ENCODE measurements at regions not wholly inside any gene's neighbourhood (a gene's known extent, or its start where the extent isn't known, plus 50 kb on each side); places are given as distances from the start of the nearest gene placed in this dataset.

DNA sequence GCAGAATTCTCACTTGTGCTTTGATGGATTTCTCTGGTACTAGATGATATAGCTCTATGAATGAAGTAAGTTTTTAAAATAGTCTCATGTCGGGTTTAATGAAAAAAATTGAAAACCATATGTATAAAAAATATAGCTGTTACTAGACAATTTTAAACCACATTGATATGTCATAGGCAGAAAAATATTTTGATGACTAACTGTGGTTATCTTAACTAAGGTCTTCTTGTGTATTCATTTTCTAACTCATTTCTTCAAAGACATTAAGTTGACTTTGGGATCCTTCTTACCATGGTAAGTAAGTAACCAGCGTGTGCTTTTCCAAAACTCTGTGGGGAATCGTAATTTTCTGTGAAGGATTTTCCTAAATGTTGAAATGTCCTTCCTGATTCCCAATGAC is 160.9 kb upstream of the COL3A1 start:
- H3K36me3 ChIP-seq (ENCODE audit: control insufficient read depth, insufficient read depth, low read length), result no peaks in the 10 kb centered on the region
- H3K4me3 ChIP-seq (replicated peaks; ENCODE audit: low read depth, low read length), result no peak overlapping the region
- no peaks in the 10 kb centered on the region for H3K27me3 ChIP-seq (replicated peaks; ENCODE audit: control insufficient read depth, insufficient read depth, low read length)
- no peak for DNase-seq (ENCODE audit: extremely low read depth, insufficient read length)
- TF ChIP-seq, protein P1, sequence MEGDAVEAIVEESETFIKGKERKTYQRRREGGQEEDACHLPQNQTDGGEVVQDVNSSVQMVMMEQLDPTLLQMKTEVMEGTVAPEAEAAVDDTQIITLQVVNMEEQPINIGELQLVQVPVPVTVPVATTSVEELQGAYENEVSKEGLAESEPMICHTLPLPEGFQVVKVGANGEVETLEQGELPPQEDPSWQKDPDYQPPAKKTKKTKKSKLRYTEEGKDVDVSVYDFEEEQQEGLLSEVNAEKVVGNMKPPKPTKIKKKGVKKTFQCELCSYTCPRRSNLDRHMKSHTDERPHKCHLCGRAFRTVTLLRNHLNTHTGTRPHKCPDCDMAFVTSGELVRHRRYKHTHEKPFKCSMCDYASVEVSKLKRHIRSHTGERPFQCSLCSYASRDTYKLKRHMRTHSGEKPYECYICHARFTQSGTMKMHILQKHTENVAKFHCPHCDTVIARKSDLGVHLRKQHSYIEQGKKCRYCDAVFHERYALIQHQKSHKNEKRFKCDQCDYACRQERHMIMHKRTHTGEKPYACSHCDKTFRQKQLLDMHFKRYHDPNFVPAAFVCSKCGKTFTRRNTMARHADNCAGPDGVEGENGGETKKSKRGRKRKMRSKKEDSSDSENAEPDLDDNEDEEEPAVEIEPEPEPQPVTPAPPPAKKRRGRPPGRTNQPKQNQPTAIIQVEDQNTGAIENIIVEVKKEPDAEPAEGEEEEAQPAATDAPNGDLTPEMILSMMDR (IDR thresholded peaks at IDR 0.05; ENCODE audit: insufficient read depth, low read length, poor library complexity, severe bottlenecking), result no peak

DNA sequence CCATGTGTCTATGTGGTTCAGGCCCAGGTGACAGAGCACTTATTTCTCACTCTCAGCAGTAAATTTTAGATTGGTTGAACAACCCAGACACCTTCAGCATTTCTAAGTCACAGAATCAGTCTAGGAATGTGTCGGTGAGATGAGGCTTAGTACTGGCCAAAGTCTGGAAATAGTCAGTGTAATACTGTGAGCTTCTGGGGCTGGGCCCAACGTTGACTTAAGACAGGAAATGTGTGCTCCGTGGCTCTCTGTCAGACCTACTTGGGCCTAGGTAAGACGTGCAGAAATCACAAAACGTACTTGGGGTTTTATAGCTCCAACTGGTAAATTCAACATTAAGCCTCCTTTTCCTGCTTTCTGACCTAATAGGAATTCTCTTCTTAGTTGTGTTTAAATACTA is 160.3 kb upstream of the COL3A1 start:
- Histone ChIP-seq H3K27me3 (replicated peaks; ENCODE audit: control insufficient read depth, insufficient read depth, low read length) (no peaks in the 10 kb centered on the region), H3K36me3 (ENCODE audit: control insufficient read depth, insufficient read depth, low read length) (no peaks in the 10 kb centered on the region), H3K4me3 (replicated peaks; ENCODE audit: low read depth, low read length) (no peak overlapping the region)
- no peak for DNase-seq (ENCODE audit: extremely low read depth, insufficient read length)
- TF ChIP-seq, protein P1 (IDR thresholded peaks at IDR 0.05; ENCODE audit: insufficient read depth, low read length, poor library complexity, severe bottlenecking), result no peak

DNA sequence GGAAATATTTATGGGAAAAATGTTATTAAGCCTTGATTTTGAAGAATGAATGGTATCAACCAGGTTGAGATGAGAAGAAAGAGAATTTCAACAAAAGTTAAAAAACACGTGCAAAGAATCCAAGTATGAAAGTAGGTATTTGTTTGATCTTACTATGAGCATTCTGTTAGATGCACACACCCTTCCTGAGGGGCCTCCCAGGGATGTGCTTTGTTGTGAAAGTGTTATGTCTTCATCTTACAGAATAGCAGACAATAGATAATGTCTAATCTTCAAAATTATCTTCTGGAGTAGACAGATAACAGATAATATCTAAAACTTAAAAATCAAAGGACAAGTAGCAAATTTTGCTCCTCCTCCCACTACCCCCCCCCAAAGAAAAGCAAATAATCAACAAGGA is 155.2 kb upstream of the COL3A1 start:
- H3K27me3 ChIP-seq (replicated peaks; ENCODE audit: control insufficient read depth, insufficient read depth, low read length), result no peaks in the 10 kb centered on the region
- H3K4me3 ChIP-seq (replicated peaks; ENCODE audit: low read depth, low read length), result no peak overlapping the region
- TF ChIP-seq, protein P1 (IDR thresholded peaks at IDR 0.05; ENCODE audit: insufficient read depth, low read length, poor library complexity, severe bottlenecking), result no peak
- no peak for DNase-seq (ENCODE audit: extremely low read depth, insufficient read length)
- no peaks in the 10 kb centered on the region for H3K36me3 ChIP-seq (ENCODE audit: control insufficient read depth, insufficient read depth, low read length)

DNA sequence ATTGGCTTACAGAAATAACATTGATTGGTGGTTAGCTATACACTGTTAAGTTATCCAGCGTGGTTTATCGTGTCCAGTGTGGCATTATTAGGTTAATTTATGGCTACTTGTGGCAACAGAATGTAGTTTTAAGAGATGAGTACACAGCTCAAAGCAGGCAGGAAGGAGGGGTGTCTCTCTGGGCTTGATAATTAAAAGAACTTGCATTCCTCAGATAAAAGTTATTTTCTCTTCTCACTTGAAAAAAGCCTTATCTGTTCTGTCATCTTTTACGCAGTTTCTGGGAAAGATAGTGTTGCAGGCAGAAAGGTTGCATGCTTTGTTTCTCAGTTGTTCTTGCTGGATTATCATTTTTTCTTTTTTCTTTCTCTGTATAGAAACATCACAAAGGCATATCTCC is 154.4 kb upstream of the COL3A1 start:
- H3K27me3 ChIP-seq (replicated peaks; ENCODE audit: control insufficient read depth, insufficient read depth, low read length), result no peaks in the 10 kb centered on the region
- H3K4me3 ChIP-seq (replicated peaks; ENCODE audit: low read depth, low read length), result no peak overlapping the region
- TF ChIP-seq, protein P1 (IDR thresholded peaks at IDR 0.05; ENCODE audit: insufficient read depth, low read length, poor library complexity, severe bottlenecking), result no peak
- no peaks in the 10 kb centered on the region for H3K36me3 ChIP-seq (ENCODE audit: control insufficient read depth, insufficient read depth, low read length)
- DNase-seq (ENCODE audit: extremely low read depth, insufficient read length), result no peak

DNA sequence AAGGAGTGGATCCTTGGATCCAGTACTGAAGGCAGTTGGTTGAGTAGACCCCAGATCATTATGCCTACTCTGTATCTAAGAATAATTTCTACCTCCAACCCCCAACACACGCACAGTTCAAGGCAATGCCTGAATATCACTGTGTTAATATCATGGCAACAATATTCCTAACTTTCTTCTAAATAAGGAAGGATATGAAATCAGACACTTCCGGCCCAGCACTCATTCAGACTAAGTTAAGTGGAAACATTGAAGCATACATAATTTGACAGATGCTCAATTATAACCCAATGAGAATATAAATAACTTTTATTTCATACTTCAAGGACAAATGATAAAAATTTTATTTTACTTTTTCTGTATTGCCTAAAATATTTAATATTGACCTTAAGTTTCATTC is 153.6 kb upstream of the COL3A1 start:
- Histone ChIP-seq H3K4me3 (replicated peaks; ENCODE audit: low read depth, low read length) (no peak overlapping the region), H3K27me3 (replicated peaks; ENCODE audit: control insufficient read depth, insufficient read depth, low read length) (no peaks in the 10 kb centered on the region), H3K36me3 (ENCODE audit: control insufficient read depth, insufficient read depth, low read length) (no peaks in the 10 kb centered on the region)
- no peak for DNase-seq (ENCODE audit: extremely low read depth, insufficient read length)
- TF ChIP-seq, protein P1 (IDR thresholded peaks at IDR 0.05; ENCODE audit: insufficient read depth, low read length, poor library complexity, severe bottlenecking), result no peak

DNA sequence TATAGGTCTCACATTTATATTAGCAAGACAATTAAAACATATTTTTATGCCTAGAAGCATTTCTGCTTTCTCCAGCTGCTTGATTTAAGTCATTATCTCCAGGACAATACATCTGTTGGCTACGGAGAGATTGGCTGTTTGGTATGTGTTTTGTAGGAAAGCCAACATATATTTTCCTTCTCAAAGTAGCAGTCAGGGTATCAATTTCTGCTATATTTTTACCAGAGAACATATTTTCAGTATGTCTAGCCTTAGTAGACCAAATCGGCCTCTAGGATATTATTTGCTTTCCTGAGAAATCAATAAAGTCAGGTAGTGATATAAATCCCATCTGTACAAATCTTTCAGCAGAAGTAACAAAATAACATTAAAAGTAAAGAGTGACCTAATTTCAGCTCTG is 150.0 kb upstream of the COL3A1 start:
- Histone ChIP-seq H3K4me3 (replicated peaks; ENCODE audit: low read depth, low read length) (no peak overlapping the region), H3K27me3 (replicated peaks; ENCODE audit: control insufficient read depth, insufficient read depth, low read length) (no peaks in the 10 kb centered on the region), H3K36me3 (ENCODE audit: control insufficient read depth, insufficient read depth, low read length) (no peaks in the 10 kb centered on the region)
- no peak for DNase-seq (ENCODE audit: extremely low read depth, insufficient read length)
- TF ChIP-seq, protein P1 (IDR thresholded peaks at IDR 0.05; ENCODE audit: insufficient read depth, low read length, poor library complexity, severe bottlenecking), result no peak

Measured in GM06990 (cell line).